HUDEP-2 (cell line): ENCODE measurements at regions not wholly inside any gene's neighbourhood (a gene's known extent, or its start where the extent isn't known, plus 50 kb on each side); places are given as distances from the start of the nearest gene placed in this dataset.

Experiments
- DNase-seq, 76 experiments: peaks; one replicate each; lab custom pipeline; 2025; ENCODE audit not compliant: unreplicated experiment in 76 of 76; lab: John Stamatoyannopoulos, UW

DNA sequence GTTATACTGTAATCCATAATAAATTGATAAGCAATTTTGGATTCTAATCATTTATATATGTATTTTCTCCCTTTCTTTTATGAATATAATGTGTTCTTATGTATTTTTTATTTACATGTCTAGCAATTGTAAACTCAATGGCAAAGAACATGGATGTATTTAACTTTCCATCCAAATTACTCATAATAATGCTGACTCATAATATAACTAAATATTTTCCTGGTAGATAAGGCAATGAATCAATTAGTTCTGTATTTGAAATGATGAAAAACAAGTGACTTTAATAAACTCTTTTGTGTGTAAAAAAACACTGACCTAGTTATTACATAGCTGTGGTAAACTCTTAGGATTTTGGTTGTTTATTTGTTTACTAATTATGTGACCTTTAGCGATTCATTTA is 211.2 kb downstream of the DTHD1 start:
- DNase-seq, result no peak

DNA sequence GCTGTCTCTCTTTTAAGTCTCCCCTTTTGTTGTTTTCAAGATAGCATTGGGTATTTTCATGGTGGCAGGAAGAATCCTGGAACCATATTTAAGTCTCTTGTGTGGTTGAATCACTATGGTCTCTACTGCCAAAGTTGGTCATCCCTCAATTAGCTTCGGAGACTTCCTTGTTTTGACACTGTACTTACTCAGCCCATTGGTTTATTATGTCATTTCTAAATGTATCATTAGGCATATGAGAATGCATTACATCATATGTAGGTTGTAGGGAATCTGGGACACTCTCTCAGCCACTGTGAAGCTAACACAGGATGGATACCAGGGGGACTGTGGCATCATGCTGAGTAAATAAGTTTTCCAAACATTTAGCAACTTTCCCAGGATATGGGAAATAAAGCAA is 211.8 kb downstream of the DTHD1 start:
- no peak for DNase-seq

DNA sequence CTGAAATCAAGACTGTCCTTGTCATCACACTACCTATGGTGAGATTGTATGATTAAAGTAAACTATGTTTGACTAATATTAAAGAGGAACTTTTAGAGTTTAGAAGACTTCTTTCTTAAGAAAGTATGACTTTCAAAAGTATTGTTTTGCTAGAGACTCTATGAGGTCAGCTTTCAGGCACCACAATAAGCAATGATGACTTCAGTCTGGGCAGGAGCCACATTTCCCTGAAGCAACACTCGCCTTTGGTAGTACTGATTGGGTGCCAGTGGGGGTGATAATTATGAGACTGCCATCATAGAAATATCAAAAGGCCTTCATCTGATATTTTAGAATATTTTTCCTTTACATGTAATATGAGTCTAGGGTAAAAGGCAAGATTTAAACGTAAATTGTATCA is 212.6 kb downstream of the DTHD1 start:
- no peak for DNase-seq

DNA sequence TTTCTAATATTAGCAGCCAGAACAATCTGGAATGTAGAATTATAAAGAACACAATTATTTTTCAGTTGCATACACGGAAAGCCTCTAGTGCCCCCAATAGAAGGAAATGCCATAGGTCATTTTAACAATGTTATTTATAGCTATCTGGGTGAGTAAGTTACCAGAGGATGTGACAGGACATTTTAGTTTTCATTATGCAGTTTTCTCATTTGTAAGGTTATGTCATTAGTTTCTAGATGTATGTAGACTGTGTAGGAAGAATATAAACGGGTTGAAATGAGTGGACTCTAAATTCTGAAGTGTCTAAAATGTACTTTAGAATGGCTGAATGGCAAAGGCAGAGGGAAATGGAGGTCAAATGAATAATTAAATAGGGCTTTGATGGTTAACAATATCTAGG is 213.3 kb downstream of the DTHD1 start:
- DNase-seq, result no peak

DNA sequence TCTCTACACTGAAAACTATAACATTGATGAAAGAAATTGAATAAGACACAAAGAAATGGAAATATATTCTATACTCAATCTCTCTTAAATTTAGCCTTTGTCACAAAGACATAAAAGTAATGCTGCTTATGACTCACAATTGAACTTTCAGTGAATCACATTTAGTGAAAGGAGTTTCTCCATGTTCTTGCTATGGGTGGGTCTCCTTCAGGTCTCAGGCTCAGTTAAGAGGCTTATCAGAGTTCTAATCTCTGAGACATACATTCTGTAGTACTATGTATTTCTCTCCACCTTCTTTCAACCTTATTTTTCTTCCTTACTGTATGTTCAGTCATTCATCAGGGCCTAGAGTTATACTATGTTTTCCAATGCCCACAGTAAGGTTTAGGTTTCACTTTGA is 220.9 kb downstream of the DTHD1 start:
- DNase-seq, result no peak

DNA sequence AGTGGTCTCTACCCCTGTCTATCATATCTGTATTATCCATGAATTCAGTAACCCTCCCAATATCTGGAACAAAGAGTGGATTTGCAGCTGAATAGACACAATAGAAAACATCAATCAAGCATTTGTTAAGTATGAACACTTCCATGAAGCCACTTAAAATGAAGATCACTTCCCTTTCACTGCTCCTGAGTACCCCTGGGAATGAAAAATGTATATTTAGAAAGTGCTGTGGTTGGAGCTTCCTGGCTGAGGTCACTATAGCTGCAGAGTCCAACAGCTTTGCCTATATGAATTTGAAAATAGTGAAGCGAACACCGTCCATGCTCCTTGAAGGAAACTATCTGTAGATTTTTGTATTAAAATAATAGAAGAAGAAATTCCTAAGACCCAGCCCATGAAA is 227.0 kb downstream of the DTHD1 start:
- DNase-seq, result no peak

DNA sequence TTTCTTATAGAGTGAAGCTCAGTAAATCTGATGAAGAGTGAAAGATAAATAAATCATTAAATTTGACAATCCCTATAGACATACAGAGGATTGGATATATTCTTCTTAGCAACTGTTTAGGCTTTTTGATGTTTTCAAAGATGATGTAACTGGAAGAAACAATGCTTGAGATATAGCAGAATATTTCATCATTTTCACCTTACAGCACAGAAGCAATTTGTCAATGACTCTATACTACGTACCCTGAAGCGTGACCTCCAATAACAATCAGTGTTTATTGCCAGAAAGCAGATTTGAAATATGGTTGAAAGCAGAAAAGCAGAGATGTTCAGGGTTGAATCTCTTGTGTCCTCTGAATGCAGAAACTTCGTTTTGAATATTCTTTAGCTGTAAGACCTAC is 228.4 kb downstream of the DTHD1 start:
- DNase-seq, result no peak

DNA sequence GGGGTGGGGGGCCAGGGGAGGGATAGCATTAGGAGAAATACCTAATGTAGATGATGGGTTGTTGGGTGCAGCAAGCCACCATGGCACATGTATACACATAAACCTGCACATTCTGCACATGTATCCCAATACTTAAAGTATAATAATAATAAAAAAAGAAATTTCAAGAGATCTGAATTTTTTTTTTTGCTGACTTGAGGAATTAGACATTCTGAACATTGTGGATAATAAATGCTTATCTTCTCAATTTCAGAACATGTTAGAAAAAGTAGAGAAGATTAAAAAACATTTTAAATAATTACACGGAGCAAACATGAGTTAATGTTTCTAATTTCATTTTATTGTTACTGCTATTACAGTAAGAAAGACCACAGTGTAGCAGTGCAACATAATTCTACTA is 230.4 kb downstream of the DTHD1 start:
- no peak for DNase-seq

DNA sequence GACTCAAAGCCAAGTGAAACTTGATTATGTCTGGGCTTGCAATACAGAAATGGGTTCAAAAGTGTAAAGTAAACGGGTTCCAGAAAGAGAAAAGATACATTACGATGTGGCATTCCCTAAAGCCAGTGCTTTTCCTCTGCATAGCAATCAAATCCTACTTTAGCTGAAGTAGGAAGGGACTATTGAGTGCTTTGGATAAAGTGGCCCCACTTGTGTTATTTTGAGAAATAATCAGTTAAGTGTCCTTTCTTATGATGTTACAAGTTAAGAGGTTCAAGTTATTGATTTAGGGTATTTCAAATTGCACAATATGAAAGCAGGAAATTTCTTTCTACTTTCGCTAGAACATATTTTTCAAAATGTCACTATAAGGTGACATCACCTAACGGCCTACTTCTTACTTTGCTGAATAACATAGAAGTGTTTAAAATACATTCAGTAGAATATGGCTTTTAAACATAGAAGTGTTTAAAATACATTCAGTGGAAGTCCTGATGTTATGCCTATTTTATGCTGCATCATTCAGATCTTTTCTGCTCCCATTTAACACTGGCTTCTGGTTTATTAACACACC is 235.2 kb downstream of the DTHD1 start:
- DNase-seq, result no peak

DNA sequence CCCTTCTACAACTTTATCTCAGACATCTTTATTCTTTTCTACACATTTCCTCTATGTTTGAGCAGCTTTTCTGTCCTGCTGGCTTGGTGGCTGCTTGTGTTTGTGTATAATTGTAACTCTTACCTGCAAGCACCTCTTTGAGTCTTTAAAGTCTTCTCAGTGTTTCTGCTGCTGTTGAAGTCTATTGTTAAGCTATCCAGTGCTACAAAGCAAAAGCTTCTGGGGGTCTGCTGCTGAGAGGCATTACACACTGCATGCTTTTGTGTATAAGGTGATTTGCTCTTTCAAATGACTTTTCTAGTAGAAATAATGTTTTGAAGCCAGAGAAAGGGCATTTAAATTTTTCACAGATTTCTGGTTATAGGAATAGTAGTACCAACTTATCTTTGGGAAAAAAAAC is 241.8 kb downstream of the DTHD1 start:
- no peak for DNase-seq

DNA sequence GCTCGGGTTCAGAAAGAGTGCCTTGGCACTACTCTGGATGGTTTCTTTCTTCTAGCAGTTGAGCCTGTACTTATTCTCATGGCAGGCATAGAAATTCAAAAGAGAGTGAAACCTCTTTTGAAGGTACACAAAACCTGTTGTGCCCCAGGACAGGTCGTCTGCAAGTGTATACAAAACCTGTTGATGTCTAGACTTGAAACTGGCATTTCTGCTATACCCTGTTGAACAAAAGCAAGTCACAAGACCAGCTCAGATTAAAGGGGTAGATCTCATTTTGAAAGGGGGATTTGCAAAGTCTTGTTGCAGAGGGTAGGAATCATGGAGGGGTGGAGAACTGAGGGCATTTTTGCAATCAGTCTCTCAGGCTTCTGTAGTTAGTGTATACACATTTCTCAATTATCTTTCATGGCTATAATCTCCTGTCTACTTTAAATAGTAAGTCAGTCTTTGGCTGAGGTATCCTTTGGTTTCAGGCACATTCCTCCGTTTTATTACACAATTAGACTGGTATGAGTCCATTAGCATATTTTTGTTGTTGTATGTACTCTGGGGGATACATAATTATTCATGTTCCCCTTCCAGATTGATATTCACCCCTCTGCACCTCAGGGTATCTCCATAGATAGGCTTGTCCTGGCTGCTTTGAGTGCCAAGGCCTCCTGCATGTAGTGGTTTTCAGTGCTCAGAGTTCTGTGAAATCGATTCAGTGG is 251.4 kb downstream of the DTHD1 start:
- no peak for DNase-seq

DNA sequence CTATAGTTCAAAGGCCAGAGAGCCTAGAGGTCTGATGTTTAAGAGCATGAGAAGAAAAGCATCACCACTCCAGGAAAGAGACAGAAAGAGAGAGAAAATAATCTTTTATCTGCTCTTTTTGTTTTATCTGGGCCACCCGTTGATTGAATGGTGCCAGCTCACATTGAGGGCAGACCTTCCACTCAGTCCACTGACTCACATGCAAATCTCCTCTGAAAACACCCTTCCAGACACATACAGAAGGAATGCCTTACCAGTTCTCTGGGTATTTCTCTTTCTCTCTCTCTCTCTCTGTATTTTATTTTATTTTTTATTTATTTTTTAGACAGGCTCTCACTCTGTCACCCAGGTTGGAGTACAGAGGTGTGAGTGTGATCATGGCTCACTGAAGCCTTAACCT is 252.5 kb downstream of the DTHD1 start:
- DNase-seq, result no peak

DNA sequence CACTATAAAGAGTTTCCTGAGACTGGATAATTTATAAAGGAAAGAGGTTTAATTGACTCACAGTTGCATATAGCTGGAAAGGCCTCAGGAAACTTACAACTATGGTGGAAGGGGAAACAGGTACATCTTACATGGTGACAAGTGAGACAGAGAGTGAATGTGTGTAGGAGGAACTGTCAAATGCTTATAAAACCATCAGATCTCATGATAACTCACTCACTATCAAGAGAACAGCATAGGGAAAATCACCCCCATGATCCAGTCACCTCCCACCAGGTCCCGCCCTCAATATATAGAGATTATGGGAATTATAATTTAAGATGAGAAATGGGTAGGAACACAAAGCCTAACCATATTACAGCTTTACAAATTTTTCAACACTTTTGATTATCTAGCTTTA is 266.0 kb downstream of the DTHD1 start:
- no peak for DNase-seq

DNA sequence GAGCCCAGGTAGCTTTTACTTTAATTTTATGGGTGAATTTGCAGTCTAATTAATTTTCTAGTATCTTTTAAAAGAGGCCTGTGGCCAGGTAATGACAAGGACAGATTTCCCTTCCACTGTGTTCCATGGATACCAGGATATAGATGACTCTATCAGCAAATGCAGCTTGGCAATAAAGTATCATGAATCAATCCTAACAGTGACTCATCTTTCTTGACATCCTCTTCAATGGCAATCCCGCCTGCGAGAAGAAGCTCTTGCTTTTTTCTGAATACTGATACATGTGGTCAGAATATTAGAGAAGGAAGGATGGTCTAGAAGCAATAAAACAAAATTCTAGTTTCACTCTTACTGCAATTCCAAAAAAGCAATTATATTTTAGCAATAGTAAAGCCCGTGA is 267.8 kb downstream of the DTHD1 start:
- DNase-seq, result no peak

DNA sequence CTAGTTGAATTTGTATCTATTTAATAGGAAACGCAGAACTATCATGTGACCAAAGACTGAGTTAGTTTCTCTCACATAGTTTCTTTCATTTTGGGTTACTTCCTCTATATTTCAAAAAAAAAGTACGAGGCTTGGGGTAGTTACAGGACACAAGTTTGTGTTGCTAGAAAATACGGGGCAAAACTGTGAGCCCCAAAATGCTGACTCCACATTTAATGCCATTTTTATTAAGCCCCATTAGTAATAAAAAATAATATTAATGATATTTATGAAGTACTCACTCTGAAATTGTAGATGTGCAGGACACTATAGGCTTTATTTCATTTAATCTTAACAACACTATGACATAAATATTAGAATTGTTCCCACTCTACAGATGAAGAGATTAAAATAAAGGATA is 268.6 kb downstream of the DTHD1 start:
- DNase-seq, result no peak

DNA sequence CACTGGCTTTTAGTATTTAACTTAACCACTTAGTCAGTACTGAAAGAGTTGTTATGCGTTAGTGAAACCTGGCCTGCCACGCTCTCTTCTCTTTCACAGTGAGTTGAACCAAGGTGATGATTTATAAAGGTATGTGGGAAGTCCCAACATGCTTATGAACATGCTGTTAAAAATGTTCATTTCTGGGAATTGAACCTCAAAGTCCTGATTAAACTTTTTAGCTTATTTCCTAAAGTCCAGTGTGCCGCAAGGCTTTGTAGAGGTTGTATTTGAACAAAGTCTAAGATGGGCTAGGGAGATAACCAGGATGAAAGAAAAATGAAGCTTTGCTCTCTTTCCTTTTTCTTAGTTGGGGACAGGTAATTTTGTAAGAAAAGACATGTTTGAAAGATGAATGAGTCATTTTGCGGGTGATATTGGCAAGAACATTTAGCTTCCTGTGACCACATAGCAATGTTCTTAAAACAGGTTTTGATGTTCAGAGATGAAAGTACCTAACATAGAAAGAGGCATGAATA is 270.3 kb downstream of the DTHD1 start:
- DNase-seq, result no peak

DNA sequence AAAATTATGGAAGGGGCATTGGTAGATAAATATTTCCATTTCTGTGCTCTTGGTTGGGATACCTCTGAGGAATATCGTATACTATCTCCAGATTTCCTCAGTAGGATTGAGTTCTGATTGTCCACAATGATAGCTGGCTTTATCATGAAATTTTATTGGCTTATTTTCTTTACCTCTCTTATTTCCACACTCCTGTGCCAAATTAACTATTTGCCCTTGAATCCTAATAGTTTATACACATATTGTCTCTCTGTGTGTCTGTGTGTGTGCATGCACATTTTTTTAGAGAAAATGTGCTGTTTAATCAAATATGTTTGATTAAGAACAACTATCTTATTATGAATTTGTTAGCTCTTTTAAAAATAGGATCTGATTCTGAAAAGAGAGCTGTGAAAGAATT is 271.6 kb downstream of the DTHD1 start:
- no peak for DNase-seq

DNA sequence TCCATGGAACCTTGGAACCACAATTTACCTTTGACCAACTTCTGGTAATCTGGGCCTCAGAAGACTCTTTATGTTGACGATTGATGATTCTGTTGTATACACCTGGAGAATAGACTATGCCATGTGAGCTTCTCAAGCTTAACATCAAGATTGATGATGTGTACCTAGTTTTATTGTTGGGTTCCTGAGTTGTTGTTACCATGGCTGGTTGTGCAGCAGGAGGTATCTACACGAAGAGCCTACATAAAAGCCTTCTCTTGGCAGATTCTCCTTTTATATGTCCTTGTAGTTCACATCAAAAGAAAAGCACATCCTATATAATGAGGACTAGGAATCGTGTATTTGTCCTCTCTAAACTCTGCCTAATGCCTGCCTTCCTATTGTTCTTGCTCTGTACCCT is 272.0 kb downstream of the DTHD1 start:
- DNase-seq, result no peak

DNA sequence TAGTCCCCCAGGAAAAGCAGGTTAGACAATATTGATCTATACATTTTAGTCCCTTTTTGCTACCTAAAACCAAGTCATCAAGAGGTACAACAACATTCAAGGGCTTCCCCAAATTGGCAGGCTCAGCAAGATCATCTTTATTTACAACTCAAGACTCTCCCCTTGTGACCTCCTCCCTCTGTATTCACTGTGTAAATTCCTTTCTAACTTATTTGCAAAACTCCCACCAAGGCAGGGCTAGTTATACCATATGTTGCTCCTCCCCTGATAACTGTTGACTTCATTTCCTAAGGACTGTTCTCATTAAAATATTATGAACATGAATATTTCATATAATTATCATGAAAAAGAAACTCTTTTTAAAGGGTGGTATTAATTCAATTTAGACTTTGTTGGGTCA is 275.6 kb downstream of the DTHD1 start:
- no peak for DNase-seq

DNA sequence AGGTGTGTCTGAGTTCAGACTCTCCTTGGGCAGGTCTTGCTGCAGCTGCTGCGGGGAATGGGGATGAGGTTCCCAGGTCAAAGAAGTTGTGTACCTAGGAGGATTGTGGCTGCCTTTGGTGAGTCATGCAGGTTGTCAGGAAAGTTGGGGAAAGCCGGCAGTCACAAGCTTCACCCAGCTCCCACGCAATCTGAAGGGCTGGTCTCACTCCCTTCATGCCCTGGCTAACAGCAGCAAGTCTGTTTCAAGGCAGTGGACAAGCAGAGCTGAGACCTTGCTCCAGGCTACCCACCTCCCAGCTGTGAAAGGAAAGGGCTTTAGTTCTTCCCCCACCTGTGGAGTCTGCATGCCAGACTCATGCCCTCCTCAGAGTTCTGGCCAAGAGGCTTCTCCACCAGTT is 287.2 kb downstream of the DTHD1 start:
- DNase-seq, result no peak

DNA sequence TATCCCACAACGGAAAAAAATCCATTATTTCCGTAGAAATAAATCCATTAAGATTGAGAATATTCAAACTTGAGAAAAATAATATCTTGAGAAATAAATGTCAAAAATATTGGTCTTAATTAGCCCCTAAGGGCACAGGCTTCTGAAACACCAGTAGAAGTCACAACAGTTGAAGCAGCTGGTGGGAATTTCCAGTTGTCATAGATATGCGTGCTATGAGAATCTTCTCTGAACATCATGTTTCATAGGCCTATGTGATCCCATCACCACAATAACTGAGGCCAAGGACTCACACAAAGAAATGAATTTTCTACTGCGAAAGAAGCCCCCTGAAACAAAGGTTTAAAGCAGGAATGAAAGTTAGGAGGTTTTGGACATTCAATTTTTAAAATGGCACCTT is 292.0 kb downstream of the DTHD1 start:
- DNase-seq, result no peak

DNA sequence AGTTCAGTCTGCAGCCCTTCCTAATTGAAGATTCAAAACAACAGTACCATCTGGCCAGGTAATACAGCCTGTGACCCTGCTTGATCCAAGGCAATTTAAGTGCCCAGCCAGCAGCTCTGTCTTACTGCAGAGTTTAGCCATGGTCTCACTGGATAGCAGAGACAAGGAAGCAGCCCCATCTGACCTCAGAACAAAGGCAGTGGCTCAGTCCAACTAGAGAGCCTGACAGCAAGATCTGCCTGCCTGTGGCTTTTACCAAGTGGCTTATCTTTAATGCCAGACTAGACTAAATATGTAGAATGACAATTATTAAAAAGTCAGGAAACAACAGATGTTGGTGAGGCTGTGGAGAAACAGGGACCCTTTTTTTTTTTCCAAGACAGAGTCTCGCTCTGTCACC is 293.4 kb downstream of the DTHD1 start:
- DNase-seq, result peak in 2 of 76 experiments; percentile 24 to 38

DNA sequence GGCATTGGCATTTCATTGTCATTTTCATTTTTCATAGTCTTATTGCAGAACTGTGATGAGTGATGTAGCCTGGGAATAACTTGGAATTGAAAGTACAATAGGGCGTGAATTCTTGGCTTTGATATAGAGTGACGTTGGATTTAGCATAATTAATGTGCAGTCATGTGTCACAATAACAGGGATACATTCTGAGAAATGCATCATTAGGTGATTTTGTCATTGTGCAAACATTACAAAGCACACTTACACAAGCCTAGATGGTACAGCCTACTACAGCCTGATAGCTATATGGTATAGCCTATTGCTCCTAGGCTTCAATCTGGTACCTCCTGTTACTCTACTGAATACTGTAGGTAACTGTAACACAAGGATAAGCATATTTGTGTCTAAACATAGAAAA is 300.8 kb downstream of the DTHD1 start:
- DNase-seq, result no peak
